ENCODE measurements at regions not wholly inside any gene's neighbourhood (a gene's known extent, or its start where the extent isn't known, plus 50 kb on each side); places are given as distances from the start of the nearest gene placed in this dataset.

GRCh38 chr19:5257155-5258045 is 83.2 kb downstream of the PTPRS start:
- TF ChIP-seq, protein P1, sequence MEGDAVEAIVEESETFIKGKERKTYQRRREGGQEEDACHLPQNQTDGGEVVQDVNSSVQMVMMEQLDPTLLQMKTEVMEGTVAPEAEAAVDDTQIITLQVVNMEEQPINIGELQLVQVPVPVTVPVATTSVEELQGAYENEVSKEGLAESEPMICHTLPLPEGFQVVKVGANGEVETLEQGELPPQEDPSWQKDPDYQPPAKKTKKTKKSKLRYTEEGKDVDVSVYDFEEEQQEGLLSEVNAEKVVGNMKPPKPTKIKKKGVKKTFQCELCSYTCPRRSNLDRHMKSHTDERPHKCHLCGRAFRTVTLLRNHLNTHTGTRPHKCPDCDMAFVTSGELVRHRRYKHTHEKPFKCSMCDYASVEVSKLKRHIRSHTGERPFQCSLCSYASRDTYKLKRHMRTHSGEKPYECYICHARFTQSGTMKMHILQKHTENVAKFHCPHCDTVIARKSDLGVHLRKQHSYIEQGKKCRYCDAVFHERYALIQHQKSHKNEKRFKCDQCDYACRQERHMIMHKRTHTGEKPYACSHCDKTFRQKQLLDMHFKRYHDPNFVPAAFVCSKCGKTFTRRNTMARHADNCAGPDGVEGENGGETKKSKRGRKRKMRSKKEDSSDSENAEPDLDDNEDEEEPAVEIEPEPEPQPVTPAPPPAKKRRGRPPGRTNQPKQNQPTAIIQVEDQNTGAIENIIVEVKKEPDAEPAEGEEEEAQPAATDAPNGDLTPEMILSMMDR (IDR thresholded peaks at IDR 0.05): no peak
- no peak for TF ChIP-seq EZH2 (IDR thresholded peaks at IDR 0.05; ENCODE audit: borderline replicate concordance, insufficient read depth, low read depth, low read length, poor library complexity, severe bottlenecking)
